ENCODE measurements at regions not wholly inside any gene's neighbourhood (a gene's known extent, or its start where the extent isn't known, plus 50 kb on each side); places are given as distances from the start of the nearest gene placed in this dataset.
A peak's percentile ranks its signal among the peaks of the same experiment; 100 is the strongest.

- no peaks in the 10 kb centered on the region for H3K9me1 ChIP-seq (ENCODE audit: control insufficient read depth, extremely low read depth, insufficient read depth, low read length)
- no peak for DNase-seq (ENCODE audit: low read depth, low spot score)
- no peaks in the 10 kb centered on the region for H3K79me2 ChIP-seq (ENCODE audit: control insufficient read depth, insufficient read depth, low read length)
- H4K20me1 ChIP-seq (ENCODE audit: control insufficient read depth, extremely low read depth, insufficient read depth, low read length) = no peaks in the 10 kb centered on the region
- no peak overlapping the region for H3K4me2 ChIP-seq (ENCODE audit: control insufficient read depth, extremely low read depth, insufficient read depth, low read depth, low read length)
- H3K36me3 ChIP-seq (ENCODE audit: control insufficient read depth in 2 of 2, extremely low read depth in 1 of 2, insufficient read depth in 2 of 2, low read length in 2 of 2) = no peaks in the 10 kb centered on the region
- TF ChIP-seq EZH2 (IDR thresholded peaks at IDR 0.05; ENCODE audit: low read length) (no peak), CTCF (optimal IDR thresholded peaks at IDR 0.05 in 1 of 3, IDR thresholded peaks at IDR 0.05 in 1 of 3, conservative IDR thresholded peaks at IDR 0.05 in 1 of 3; ENCODE audit: extremely low read depth in 1 of 3, insufficient read depth in 2 of 3, low read length in 3 of 3) (peak in 2 of 3 experiments; percentile 43 to 58)
- dilution Hi-C loops (cut with MboI; ENCODE audit: extremely low pct_ligation_motif_present, low sequenced_read_pairs) = no loop called here
- peak; percentile 59 for FAIRE-seq
- no peaks in the 10 kb centered on the region for H3K4me1 ChIP-seq (ENCODE audit: control insufficient read depth, extremely low read depth, insufficient read depth, low read length)
- no peak overlapping the region for H3K9ac ChIP-seq (ENCODE audit: control insufficient read depth, extremely low read depth, insufficient read depth, low read length)
- no peak overlapping the region for H3K4me3 ChIP-seq (ENCODE audit: control insufficient read depth in 2 of 3, extremely low read depth in 1 of 3, insufficient read depth in 2 of 3, low read depth in 1 of 3, low read length in 3 of 3)
- H3K27me3 ChIP-seq (ENCODE audit: control insufficient read depth, extremely low read depth, insufficient read depth, low read length) = no peaks in the 10 kb centered on the region
- H3K27ac ChIP-seq (ENCODE audit: control insufficient read depth, insufficient read depth, low read length) = no peak overlapping the region
- H3K9me3 ChIP-seq (ENCODE audit: control insufficient read depth, low read depth, low read length) = no peaks in the 10 kb centered on the region
- H2AFZ ChIP-seq (ENCODE audit: control insufficient read depth, low read length) = no peak overlapping the region
Measured at GRCh38 chr10:60646966-60647796, 131.1 kb upstream of the CDK1 start.

- H3K36me3 ChIP-seq (ENCODE audit: control insufficient read depth in 2 of 2, extremely low read depth in 1 of 2, insufficient read depth in 2 of 2, low read length in 2 of 2) = no peaks in the 10 kb centered on the region
- DNase-seq (ENCODE audit: low read depth, low spot score) (no peak), FAIRE-seq (no peak)
- H4K20me1 ChIP-seq (ENCODE audit: control insufficient read depth, extremely low read depth, insufficient read depth, low read length) = no peaks in the 10 kb centered on the region
- H3K4me1 ChIP-seq (ENCODE audit: control insufficient read depth, extremely low read depth, insufficient read depth, low read length) = no peaks in the 10 kb centered on the region
- H3K79me2 ChIP-seq (ENCODE audit: control insufficient read depth, insufficient read depth, low read length) = no peaks in the 10 kb centered on the region
- H3K9me1 ChIP-seq (ENCODE audit: control insufficient read depth, extremely low read depth, insufficient read depth, low read length) = no peaks in the 10 kb centered on the region
- no peaks in the 10 kb centered on the region for H3K27me3 ChIP-seq (ENCODE audit: control insufficient read depth, extremely low read depth, insufficient read depth, low read length)
- no peak overlapping the region for H2AFZ ChIP-seq (ENCODE audit: control insufficient read depth, low read length)
- no peak for TF ChIP-seq EZH2 (IDR thresholded peaks at IDR 0.05; ENCODE audit: low read length)
- no peak for TF ChIP-seq CTCF (optimal IDR thresholded peaks at IDR 0.05 in 1 of 3, IDR thresholded peaks at IDR 0.05 in 1 of 3, conservative IDR thresholded peaks at IDR 0.05 in 1 of 3; ENCODE audit: extremely low read depth in 1 of 3, insufficient read depth in 2 of 3, low read length in 3 of 3)
- no peak overlapping the region for H3K4me3 ChIP-seq (ENCODE audit: control insufficient read depth in 2 of 3, extremely low read depth in 1 of 3, insufficient read depth in 2 of 3, low read depth in 1 of 3, low read length in 3 of 3)
- no peak overlapping the region for H3K4me2 ChIP-seq (ENCODE audit: control insufficient read depth, extremely low read depth, insufficient read depth, low read depth, low read length)
- H3K9me3 ChIP-seq (ENCODE audit: control insufficient read depth, low read depth, low read length) = no peaks in the 10 kb centered on the region
- no peak overlapping the region for H3K27ac ChIP-seq (ENCODE audit: control insufficient read depth, insufficient read depth, low read length)
- dilution Hi-C loops (cut with MboI; ENCODE audit: extremely low pct_ligation_motif_present, low sequenced_read_pairs) = no loop called here
- no peak overlapping the region for H3K9ac ChIP-seq (ENCODE audit: control insufficient read depth, extremely low read depth, insufficient read depth, low read length)
Measured at GRCh38 chr10:60645980-60646379, 132.3 kb upstream of the CDK1 start.
